ENCODE measurements at regions not wholly inside any gene's neighbourhood (a gene's known extent, or its start where the extent isn't known, plus 50 kb on each side); places are given as distances from the start of the nearest gene placed in this dataset.
"Not testable (repeated sequence)": the region's sequence is repeated elsewhere in the genome, so short reads cannot be mapped to it uniquely, and the experiment has no call there.

- DNase-seq = not testable (repeated sequence)
Measured at GRCh38 chrY:7588176-7588575, 676.6 kb upstream of the AMELY start.

- no peak for DNase-seq
Measured at GRCh38 chrY:7562541-7562940, 651.0 kb upstream of the AMELY start.

DNA sequence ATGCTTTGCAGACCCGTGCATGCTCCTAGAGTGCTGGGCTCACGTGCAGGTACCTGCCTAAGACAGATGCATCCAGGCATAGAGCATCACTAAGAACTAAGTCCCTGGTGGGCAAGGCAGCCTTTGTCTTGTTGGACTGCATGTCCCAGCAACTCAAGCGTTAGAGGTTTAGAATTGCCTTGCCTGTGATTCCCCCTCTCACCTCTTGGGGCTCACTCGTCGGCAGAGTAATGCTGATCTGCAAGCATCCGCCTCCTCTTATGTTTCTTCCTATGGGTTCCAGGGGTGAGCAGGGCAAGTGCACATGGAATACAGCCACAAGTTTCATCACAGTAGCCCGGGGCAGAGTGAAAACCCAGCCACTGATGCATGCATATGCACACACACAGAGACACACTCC, 646.1 kb upstream of the AMELY start:
- DNase-seq = no peak

GRCh38 chrY:7555006-7555405, 643.5 kb upstream of the AMELY start:
- DNase-seq = no peak

GRCh38 chrY:7545060-7545459, 633.5 kb upstream of the AMELY start:
- DNase-seq = no peak

GRCh38 chrY:7544172-7544770, 632.7 kb upstream of the AMELY start:
- DNase-seq = no peak

DNA sequence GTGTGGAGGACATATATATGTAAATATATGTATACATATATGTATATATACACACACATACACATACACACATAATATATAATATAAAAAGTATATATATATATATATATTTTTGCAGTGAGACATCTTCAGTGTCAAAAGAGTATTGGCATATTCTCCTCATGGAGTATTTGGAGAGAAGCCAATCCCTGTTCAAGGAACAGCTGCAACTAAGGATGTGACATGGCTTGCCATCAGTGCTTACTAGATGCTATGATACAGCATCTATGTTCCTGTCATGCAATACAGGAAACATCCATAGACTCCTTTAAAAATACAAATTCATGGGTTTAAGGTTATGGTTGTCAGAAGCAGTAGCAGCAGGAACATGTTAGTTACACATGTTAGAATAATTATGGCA, 632.0 kb upstream of the AMELY start:
- DNase-seq = no peak

DNA sequence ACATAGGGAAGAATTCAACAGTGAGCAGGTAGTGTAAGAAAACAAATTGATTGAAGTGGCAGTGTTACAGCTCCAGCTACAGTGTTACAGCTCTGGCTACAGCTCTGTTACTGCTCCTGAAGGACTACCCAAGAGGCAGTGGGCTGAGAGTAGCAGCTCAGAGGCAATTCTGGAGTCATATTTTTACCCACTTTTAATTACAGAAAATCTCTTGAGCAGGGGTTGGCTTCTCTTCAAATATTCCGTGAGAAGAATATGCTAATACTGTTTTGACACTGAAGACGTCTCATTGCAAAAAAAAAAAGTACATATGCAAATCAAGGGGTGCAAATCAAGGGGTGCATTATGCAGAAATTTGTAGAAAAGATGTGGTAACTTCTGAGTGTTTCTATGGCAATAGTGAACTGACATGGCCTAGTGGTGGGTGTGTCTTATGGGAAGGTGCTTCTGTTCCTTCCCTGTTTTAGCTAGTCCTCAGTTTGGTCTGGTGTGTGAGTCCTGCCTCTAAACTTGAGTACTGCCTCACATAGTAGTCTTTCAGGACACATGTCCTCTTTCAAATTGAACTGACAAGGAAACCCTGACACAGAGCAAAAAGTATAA, 630.8 kb upstream of the AMELY start:
- no peak for DNase-seq

DNA sequence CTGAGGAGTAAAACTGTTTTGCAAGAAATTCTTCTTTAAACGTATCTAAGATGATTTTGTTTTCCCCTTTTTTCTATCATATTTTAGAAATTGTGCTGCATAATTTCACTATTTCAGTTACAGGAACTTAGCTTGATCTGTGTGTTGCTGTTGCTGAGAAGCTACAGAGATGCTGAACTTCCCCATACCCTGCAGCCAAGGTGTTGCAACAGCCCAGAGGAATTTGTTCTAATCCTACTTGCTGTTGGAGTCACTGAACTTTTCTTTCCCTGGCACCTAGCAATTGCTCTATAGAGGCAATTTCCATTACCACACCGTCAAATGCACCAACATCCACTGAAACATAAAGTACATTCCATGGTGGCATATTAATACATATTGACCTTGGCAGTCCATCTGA, 617.8 kb upstream of the AMELY start:
- DNase-seq = no peak

DNA sequence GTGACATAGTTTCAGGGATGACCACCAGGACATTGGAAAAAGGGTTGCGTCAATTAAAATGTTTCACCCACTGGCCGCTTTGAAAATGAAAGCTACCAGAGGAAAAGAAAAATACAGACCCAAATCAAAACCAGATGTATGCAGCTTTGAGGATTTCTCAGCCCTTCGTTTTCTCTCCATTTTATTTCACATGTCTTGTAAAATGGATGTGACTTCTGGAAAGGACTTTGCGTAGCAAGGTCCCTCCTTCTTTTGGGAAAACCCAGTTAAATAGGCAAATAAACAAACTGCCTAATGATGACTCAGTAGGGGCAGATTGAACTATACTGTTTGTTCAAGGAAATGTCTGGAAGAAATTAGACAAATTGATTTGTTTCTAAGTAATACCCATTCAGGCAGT, 616.0 kb upstream of the AMELY start:
- DNase-seq = not testable (repeated sequence)

- DNase-seq = no peak
Measured at GRCh38 chrY:7518387-7518786, 606.8 kb upstream of the AMELY start.

- no peak for DNase-seq
Measured at GRCh38 chrY:7516268-7516667, 604.7 kb upstream of the AMELY start.

DNA sequence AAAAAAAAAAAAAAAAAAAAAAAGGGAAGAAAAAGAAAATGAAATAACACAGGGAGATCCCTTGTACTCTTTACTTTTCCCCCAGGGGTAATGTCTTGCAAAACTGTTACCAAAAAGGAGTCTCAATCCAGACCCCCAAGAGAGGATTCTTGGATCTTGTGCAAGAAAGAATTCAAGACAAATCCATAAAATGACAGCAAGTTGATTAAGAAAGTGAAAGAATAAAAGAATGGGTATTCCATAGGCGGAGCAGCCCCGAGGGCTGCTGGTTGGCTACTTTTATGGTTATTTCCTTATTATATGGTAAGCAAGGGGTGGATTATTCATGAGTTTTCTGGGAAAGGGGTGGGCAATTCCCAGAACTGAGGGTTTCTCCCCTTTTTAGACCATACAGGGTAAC, 604.3 kb upstream of the AMELY start:
- DNase-seq = no peak

DNA sequence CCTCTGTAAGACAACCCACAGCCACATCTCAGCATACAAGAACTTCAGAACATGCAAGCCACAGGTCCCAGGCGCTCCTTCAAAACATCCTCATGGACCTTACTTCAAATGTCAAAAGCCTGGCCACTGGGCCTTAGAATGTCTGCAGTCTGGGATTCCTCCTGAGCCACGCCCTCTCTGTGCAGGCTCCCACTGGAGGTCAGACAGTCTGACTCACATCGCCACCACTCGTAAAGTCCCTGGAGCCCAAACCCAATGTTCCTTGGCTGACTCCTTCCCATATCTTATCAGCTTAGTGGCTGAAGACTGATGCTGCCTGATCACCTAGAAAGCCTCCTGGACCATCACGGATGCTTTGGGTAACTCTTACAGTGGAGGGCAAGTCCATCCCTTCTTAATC, 591.3 kb upstream of the AMELY start:
- no peak for DNase-seq

DNA sequence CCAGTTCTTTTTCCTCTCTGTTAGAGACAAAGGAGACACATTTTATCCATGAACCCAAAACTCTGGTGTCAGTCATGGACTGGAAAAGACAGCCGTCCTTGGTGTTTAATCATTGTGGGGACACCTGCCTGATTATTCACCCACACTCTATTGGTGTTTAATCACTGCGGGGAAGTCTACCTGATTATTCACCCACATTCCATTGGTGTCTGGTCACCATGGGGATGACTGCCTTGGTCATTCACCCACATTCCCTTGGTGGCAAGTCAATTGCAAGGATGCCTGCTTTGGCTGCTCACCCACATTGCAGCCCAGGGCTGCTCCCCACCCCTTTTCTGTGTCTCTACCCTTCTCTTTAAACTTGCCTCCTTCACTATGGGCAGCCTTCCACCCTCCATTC, 589.7 kb upstream of the AMELY start:
- peak; percentile 7 for DNase-seq

- no peak for DNase-seq
Measured at GRCh38 chrY:7496001-7496400, 584.4 kb upstream of the AMELY start.

GRCh38 chrY:7484455-7485285, 573.1 kb upstream of the AMELY start:
- not testable (repeated sequence) for DNase-seq

DNA sequence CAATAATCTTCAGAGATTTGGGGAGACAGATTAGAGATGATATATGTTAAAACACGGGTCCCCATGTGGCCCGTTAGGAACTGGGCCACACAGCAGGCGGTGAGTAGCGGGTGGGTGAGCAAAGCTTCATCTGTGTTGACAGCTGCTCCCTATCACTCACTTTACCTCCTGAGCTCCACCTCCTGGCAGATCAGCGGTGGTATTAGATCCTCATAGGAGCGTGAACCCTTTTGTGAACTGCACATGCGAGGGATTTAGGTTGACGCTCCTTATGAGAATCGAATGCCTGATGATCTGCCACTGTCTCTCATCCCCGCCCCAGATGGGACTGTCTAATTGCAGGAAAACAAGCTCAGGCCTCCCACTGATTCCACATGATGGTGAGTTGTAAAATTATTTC, 560.4 kb upstream of the AMELY start:
- no peak for DNase-seq

DNA sequence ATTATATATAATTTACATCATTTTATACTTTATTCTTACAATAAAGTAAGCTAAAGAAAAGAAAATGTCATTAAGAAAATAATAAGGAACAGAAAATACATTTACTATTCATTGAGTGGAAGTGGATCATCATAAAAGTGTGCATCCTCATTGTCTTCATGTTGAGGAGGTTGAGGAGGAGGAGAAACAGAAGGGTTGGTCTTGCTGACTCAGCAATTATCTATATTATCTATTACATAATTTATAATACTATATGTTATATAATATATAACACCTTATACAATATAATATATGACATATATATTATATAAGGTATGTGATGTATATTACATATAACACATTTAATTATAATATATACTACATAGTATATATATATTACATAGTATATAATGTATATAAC, 558.5 kb upstream of the AMELY start:
- no peak for DNase-seq

GRCh38 chrY:7468951-7469745, 557.6 kb upstream of the AMELY start:
- DNase-seq = peak; percentile 8

GRCh38 chrY:7467796-7468520, 556.4 kb upstream of the AMELY start:
- peak; percentile 1 for DNase-seq

- DNase-seq = peak; percentile 62
Measured at GRCh38 chrY:7465185-7465621, 553.7 kb upstream of the AMELY start.

DNA sequence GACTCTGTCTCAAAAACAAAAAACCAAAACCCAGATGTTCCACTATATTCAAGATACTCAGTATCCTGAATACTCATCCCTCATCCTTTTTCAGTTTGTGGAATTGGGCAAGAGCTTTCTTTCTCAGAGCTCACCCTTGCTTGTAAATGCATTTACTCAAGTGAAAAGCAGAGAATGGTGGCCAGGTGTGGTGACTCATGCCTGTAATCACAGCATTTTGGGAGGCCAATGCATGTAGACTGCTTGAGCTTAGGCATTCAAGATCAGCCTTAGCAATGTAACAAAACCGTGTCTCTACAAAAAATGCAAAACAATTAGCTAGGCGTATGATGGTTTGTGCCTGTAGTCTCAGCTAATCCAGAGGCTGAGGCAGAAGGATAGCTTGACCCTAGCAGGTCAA, 553.2 kb upstream of the AMELY start:
- no peak for DNase-seq
